OCI-LY1 (cell line): ENCODE measurements at regions not wholly inside any gene's neighbourhood (a gene's known extent, or its start where the extent isn't known, plus 50 kb on each side); places are given as distances from the start of the nearest gene placed in this dataset.

Experiments
- EZH2 ChIP-seq: fragments of 200-600 bp; sonication (generic), shearing (Covaris generic); IDR thresholded peaks from 2 replicates; pipeline ENCODE4 v1.8.0; 2017; ENCODE audit warnings: borderline replicate concordance, mixed run types, mild to moderate bottlenecking, antibody characterized with exemption, low read length, moderate library complexity, mixed read lengths
- TF ChIP-seq, protein P1 (sequence below): fragments of 200-600 bp; sonication (generic), shearing (Covaris generic); IDR thresholded peaks from 2 replicates; pipeline ENCODE4 v1.5.1; 2017; ENCODE audit warnings: mild to moderate bottlenecking, antibody characterized with exemption, low read length, moderate library complexity, mixed read lengths

DNA sequence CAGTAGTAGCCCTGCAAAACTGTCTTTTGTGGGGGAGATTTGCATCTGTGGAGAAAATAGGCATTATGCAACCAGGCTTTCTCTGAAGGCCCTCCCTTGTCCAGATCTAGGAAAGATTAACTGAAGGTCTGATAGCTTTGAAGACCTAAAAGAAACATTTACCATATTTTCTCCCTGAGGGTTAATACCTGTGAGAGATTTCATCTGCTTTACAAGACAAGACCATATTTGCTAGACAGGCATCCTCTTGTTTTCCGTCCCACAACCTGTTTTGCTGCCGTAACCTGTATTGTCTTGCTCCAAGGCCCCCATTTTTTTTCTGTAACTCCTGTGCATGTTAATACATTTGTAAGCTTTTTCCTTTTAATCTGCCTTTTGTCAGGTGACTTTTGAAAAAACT is 1985.2 kb upstream of the CDH9 start:
- TF ChIP-seq, protein P1, sequence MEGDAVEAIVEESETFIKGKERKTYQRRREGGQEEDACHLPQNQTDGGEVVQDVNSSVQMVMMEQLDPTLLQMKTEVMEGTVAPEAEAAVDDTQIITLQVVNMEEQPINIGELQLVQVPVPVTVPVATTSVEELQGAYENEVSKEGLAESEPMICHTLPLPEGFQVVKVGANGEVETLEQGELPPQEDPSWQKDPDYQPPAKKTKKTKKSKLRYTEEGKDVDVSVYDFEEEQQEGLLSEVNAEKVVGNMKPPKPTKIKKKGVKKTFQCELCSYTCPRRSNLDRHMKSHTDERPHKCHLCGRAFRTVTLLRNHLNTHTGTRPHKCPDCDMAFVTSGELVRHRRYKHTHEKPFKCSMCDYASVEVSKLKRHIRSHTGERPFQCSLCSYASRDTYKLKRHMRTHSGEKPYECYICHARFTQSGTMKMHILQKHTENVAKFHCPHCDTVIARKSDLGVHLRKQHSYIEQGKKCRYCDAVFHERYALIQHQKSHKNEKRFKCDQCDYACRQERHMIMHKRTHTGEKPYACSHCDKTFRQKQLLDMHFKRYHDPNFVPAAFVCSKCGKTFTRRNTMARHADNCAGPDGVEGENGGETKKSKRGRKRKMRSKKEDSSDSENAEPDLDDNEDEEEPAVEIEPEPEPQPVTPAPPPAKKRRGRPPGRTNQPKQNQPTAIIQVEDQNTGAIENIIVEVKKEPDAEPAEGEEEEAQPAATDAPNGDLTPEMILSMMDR: no peak
- TF ChIP-seq EZH2: no peak
